HepG2 (cell line): ENCODE measurements at regions not wholly inside any gene's neighbourhood (a gene's known extent, or its start where the extent isn't known, plus 50 kb on each side); places are given as distances from the start of the nearest gene placed in this dataset.
"Not testable (repeated sequence)": the region's sequence is repeated elsewhere in the genome, so short reads cannot be mapped to it uniquely, and the experiment has no call there.

Experiments used
- ARNT ChIP-seq: fragments of 450-650 bp; IDR thresholded peaks from 2 replicates; pipeline ENCODE4 v1.6.1; 2017
- DMTF1 ChIP-seq: sonication (generic); formaldehyde crosslinking; IDR thresholded peaks from 2 replicates; pipeline ENCODE4 v1.4.0; 2020; ENCODE audit warnings: mild to moderate bottlenecking, missing genetic modification reagents
- EZH2 ChIP-seq: conservative IDR thresholded peaks from 2 replicates; pipeline ENCODE4 v1.6.1; 2012; ENCODE audit warnings: mild to moderate bottlenecking, low read depth, low read length, moderate library complexity
- GMEB1 ChIP-seq: sonication (generic); formaldehyde crosslinking; IDR thresholded peaks from 2 replicates; pipeline ENCODE4 v1.5.1; 2020; ENCODE audit warnings: missing genetic modification reagents, mild to moderate bottlenecking, borderline replicate concordance
- POLR2AphosphoS5 ChIP-seq: IDR thresholded peaks from 2 replicates; pipeline ENCODE4 v1.6.1; 2012; ENCODE audit warnings: low read depth, low read length
- REST ChIP-seq, 2 experiments: IDR thresholded peaks; 2 replicates each; pipeline ENCODE4 v1.6.1; 2011 to 2012; ENCODE audit warnings: low read length in 2 of 2, borderline replicate concordance in 1 of 2, low read depth in 1 of 2, mild to moderate bottlenecking in 1 of 2, moderate library complexity in 1 of 2
- SIN3A ChIP-seq: IDR thresholded peaks from 2 replicates; pipeline ENCODE4 v1.6.1; 2011; ENCODE audit warnings: low read depth, mild to moderate bottlenecking, control low read depth, low read length, borderline replicate concordance
- SNAPC4 ChIP-seq: sonication (generic); formaldehyde crosslinking; IDR thresholded peaks from 2 replicates; pipeline ENCODE4 v1.4.0; 2020; ENCODE audit warnings: mild to moderate bottlenecking, missing genetic modification reagents
- YY1 ChIP-seq: IDR thresholded peaks from 2 replicates; pipeline ENCODE4 v1.6.1; 2011; ENCODE audit warnings: low read length, low read depth, moderate library complexity, mild to moderate bottlenecking; ENCODE audit not compliant: insufficient read depth, insufficient replicate concordance
- ZNF335 ChIP-seq: sonication (generic); formaldehyde crosslinking; IDR thresholded peaks from 2 replicates; pipeline ENCODE4 v1.4.0; 2020; ENCODE audit warnings: missing genetic modification reagents
- ZSCAN31 ChIP-seq: sonication (generic); formaldehyde crosslinking; IDR thresholded peaks from 2 replicates; pipeline ENCODE4 v1.5.0; 2020; ENCODE audit warnings: low read depth, mild to moderate bottlenecking, missing genetic modification reagents

GRCh38 chr5:136812270-136812669 lies 446.9 kb upstream of the TRPC7 start:
- TF ChIP-seq ARNT; EZH2; YY1; POLR2AphosphoS5; REST (IDR thresholded peaks at IDR 0.05; ENCODE audit: borderline replicate concordance in 1 of 2, low read depth in 1 of 2, low read length in 2 of 2); SIN3A; ZNF335 (CRISPR knock-in tag); DMTF1 (CRISPR knock-in tag); SNAPC4; GMEB1 (CRISPR knock-in tag); ZSCAN31 (CRISPR knock-in tag): not testable (repeated sequence)
